HG03457 (cell line): ENCODE measurements at regions not wholly inside any gene's neighbourhood (a gene's known extent, or its start where the extent isn't known, plus 50 kb on each side); places are given as distances from the start of the nearest gene placed in this dataset.
A peak's percentile ranks its signal among the peaks of the same experiment; 100 is the strongest.
"Not testable (repeated sequence)": the region's sequence is repeated elsewhere in the genome, so short reads cannot be mapped to it uniquely, and the experiment has no call there.

ENCODE experiments used
- ATAC-seq: cut with Tn5 transposase; IDR thresholded peaks from one replicate; pipeline ENCODE4 v1.9.1; 2021; ENCODE audit warnings: moderate number of reproducible peaks; ENCODE audit not compliant: unreplicated experiment

DNA sequence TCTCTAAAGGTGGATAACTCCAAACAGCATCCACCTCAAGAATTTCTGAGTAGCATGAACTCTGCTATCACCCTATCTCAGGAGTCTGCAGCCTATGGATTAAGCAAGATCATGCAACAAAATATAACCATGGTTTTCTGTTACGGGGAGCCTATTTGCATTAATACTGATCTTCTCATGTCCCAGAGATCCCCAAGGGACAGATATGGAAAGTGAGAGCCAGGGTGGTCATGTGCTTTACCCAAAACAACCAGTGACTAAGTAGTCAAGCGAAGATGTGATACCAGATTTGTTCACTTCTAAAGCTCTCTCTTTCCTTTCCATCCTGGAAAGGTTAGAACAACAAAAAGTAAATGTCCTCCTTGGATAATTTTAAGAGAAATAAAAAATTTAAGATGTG is 125.1 kb downstream of the PRRX1 start:
- no peak for ATAC-seq

DNA sequence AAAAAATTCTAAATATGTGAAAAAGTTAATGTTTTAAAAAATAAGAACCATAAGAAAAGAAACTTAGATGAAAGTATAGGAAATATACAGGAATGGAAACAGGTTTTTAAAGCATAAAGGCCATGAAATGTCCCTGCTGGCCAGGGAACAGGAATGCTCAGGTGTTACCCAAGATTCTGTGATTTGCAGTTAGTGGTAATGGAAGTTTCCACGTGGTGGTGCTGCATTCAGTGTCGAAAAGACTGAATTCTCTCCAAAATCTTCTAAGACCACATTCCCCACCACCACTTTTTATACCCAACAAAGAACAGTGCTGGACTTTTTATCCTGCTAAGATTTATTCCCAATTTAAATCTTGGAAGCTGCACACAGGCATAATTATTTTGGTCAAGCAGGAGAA is 126.2 kb downstream of the PRRX1 start:
- no peak for ATAC-seq

DNA sequence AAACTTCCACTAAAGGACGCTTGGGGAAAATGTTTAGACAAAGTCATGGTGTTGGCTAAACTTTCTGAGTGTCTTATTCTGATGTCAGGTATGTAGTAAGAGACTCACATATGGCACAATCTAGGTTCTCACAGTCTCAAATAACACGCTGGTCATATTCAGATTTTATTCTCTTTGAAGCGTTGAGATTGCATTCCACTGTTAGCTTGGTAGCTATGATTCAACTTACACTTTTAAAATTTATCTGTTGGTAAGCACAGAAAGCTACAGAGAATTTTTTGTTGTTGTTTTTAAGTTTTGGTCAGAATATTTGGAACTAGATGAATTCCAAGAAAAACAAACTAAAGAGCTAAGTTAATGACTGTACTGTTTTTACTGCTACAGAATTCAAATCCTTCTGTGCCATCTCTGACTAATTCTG is 126.7 kb downstream of the PRRX1 start:
- no peak for ATAC-seq

DNA sequence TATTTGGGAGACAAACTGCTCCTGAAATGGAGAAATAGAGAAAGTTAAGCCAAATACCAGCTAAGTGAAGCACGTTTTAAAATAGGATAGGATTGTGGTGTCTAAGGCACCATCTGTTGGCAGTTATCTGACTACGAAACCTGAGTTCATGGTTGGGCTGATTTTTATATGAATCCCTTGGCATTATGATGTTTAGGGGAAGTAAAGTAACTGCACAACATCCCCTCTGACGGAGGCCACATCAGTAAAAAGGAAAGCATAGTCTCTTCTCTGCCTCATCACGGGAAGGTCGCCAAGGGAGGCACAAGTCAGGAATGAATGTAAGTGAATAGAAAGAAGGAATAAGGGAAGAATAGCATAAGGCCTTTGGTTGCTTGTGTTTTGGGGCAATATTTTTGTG is 128.0 kb downstream of the PRRX1 start:
- no peak for ATAC-seq

DNA sequence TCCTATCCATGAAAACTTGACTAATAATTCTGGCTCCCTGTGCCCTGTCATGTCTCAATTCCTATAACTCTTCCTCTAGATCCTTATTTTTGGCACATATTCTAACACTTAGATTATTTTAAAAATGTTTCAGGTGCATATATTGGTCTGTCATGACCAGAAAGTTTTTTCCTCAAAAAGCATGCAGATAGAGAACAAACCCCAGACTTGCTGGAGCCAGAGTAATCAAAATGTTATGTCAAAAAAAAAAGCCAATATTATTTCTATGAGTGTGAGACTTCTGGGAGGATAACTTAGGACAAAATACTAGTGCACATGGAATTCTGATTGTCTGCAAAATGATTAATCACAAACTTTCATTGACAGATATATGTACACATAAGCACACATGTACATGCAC is 135.1 kb upstream of the MROH9 start:
- no peak for ATAC-seq

DNA sequence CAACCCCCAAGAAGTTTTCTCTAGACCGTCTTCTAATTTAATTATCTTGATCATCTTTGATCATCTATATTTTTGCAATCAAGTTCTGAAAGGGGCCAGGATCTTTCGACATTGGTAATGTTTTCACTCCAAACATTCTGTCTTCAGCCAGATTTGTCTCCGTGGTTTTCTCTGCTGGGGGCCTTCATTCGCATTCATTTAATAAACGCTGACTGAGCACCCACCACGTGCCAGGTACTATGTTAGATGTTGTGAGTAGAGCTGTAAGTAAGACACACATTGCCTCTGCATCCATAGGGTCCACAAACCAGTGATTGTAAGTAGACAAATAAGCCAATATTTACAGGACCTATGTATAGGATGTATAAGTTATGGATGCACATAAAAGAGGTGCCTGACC is 134.5 kb upstream of the MROH9 start:
- ATAC-seq = no peak

DNA sequence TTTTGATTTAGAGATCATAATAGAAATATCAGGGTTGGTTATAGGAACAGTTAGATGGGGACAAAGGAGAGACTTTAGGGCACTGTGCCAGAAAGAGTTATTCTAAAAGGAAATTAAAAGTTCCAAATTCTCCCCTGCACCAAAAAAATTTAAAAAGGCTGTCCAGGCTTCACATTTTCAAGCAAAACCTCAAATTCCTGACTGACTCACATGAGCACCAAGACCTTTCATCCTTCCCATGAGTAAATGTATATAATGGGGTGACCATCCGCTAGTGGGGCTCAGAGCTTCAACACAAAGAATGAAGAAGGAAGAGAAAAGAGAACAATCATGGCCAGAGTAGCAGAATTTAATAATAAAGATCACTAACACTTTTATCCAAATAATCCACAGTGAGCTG is 131.6 kb upstream of the MROH9 start:
- ATAC-seq = no peak

DNA sequence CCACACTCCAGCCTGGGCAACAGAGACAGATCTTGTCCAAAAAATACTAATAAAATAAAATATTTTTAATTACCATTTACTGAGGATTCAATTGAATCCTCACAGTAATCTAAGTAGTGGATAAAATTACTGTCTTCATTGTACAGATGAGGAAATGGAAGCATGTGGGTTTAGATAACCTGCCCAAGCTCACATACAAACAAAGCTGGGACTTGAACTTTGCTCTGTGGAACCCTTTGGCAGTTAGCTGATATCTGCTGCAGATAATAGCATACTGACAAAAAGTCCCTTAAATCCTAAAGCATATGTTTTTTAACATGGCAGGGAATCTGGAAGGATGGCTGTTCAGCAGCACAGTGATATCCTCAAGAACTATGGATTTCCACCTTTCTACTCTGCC is 130.9 kb upstream of the MROH9 start:
- no peak for ATAC-seq

DNA sequence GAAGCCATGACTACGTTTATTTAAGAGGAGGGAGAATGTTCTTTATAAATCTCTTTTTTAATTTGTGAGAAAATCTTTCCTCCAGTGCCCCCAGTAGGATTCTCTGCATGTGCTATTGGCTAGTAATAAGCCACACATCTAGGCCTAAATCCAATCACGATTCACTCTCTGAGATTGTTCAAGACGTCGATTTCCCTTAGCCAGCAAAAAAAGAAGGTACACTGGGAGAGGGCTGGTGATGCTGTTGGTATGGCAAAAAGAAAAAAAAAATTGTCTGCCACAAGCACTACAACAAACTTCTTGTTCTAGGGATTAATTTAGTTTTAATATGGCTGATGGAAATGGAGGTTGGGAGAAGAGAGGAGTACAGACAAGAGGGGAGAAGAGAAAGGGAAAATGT is 130.5 kb upstream of the MROH9 start:
- no peak for ATAC-seq

DNA sequence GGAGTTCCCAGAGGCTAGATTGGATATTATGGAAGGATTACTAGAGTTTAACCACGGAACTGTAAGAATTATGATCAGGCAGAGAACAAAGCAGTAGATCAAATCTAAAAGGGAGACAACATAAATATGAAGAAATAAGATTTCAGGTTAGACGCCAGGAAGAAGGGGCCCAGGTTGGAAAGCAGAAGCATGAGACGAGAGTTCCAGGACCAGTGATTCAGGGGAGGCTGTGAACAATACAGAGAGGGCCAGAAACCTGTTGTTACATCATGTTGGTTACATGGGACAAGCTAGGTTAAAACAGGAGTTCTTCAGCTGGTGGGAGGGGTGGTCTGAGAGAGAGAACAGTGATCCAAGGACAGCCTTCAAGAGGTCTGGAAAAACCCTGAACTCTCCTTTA is 128.4 kb upstream of the MROH9 start:
- ATAC-seq = no peak

DNA sequence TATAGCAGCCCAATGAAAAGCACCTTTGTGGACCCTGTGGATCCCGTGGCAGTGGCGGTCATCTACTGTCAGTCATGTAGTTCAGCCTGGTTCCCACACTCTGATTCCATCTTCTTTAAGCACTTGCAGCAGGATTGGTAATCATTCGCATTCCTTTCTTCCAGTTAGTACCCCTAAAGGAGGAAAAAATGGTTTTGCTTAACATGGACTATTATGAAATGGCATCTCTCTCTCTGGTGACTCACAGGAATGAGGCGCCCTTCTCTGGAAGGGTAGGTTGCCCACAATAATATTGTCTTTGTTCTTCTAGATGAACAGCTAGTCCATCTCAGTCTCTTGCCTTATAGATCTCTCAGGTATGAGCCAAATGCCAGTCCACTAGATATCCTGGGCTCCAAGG is 127.9 kb upstream of the MROH9 start:
- ATAC-seq = no peak

DNA sequence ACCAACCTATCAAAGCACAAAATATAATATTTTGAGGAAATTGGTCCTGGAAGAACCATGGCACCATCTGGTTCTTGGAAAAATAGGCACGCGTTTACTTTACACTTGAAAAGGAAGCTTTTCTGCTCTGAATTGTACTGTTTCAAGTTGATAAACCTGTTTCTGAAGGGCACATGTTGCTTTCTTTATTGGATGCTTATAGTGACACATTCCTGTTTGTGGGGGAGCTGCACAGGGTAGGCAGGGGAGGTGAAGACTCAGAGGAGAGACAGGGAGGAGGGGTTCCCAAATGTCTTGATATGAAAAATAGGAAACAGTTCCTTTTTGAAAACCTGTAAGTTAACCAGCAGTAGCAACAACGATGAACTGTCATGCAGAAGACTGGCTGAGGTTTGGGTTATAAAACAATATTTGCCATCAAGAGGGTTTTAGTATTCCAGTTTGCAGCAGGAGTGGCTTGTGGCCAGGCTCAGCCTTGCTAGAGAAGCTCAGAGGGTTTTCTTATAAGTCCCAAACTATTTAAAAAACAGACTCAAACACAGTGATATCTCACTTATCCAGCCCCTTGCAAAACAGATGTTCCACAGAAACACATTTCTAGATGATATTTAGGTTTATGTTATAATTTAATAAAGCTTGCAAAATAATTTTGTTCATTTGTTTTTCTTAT is 127.0 kb upstream of the MROH9 start:
- no peak for ATAC-seq

DNA sequence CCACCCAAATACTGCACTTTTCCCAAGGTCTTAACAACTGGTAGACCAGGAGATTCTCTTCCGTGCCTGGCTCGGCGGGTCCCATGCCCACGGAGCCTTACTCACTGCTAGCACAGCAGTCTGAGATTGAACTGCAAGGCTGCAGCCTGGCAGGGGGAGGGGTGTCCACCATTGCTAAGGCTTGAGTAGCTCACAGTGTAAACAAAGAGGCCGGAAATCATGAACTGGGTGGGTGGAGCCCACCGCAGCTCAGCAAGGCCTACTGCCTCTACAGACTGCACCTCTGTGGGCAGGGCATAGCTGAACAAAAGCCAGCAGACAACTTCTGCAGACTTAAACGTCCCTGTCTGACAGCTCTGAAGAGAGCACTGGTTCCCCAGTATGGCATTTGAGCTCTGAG is 124.3 kb upstream of the MROH9 start:
- not testable (repeated sequence) for ATAC-seq

DNA sequence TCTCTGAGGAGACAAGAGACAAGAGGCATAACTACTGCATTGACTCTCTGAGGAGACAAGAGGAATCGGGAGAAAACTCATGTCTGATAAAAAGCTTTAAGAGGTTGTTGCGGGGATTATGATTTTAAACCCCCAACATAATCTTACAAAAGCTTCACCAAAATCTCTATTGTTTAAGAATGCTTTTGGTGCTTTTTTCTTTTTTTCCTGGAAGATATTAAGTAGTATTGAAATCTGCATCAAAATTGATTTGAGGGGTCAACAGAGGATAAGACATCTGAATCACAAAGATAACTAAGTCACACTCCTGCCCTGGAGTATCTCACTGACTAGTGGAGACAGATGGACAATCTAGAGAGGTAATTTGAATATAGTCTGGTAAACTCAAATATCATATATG is 115.6 kb upstream of the MROH9 start:
- no peak for ATAC-seq

DNA sequence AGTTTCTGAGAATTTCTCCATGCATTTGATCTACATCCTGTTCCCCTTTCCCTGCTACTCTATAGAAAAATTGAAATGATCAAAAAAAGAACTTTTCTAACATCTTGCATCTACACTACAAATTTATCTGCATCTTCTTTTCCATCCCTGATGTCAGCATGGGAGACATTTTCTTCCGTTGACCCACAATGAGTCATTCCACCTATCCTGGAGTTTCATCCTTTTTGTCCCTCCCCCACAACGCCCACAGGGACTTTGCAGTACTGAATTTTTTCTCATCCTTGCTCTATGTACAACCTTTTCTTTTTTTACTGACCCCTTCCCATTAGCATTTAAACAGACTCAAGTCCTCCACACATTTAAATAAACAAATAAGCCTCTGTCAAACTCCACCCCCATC is 112.2 kb upstream of the MROH9 start:
- ATAC-seq = no peak

DNA sequence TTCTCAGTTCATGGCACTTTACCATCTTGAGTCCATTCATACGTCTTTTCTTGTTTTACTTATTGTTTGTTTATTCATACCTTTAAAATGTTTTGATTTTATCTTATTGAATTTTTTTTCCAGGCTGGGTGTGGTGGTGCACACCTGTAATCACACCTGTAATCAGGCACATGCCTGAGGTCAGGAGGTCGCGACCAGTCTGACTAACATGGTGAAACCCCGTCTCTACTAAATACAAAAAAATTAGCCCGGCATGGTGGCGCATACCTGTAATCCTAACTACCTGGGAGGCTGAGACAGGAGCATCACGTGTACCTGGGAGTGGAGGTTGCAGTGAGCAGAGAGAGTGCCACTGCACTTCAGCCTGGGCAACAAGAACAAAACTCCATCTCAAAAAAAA is 104.1 kb upstream of the MROH9 start:
- no peak for ATAC-seq

DNA sequence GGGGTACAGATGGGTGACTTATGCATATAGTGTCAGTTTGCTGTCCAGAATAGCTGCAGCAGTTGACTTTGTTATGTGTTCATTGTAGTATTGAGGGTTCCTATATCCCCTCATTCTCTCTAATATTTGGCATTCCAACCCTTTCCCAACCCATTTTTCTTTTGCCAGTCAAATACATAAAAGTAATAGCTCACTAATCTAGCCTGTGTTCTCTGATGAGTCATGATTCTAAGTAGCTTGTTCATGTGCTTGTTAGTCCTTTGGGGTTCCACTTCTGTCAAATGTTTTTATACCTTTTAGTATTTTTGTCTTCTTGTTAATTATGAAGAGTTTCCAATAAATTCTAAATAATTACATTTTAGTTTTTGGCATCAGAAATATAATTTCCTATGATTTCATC is 99.2 kb upstream of the MROH9 start:
- ATAC-seq = no peak

DNA sequence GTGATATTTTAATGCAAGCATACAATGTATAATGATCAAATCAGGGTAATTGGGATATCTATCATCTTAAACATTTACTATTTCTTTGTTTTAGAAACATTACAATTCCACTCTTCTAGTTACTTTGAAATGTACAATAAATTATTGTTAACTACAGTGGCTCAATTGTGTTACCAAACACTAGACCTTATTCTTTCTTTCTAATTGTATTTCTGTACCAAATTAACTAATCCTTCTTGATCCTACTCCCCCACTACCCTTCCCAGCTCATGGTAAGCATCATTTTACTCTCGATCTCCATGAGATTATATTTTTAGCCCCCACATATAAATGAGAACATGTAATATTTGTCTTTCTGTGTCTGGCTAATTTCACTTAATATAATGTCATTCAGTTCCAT is 95.0 kb upstream of the MROH9 start:
- no peak for ATAC-seq

DNA sequence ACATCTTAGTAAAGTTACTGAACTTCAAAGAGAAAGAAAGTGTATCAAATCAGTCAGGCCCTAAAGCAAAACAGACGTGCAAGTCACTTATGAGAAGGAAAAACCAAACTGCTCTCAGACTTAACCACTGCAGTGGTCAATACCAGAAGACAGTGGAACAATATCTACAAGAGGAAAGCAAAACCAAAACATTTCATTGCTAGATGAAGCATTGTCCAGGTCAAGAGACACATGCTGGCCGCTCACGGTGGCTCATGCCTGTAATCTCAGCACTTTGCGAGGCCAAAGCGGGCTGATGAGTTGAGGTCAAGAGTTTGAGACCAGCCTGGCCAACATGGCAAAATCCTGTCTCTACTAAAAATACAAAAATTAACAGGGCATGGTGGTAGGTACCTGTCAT is 82.0 kb upstream of the MROH9 start:
- ATAC-seq = peak; percentile 78

DNA sequence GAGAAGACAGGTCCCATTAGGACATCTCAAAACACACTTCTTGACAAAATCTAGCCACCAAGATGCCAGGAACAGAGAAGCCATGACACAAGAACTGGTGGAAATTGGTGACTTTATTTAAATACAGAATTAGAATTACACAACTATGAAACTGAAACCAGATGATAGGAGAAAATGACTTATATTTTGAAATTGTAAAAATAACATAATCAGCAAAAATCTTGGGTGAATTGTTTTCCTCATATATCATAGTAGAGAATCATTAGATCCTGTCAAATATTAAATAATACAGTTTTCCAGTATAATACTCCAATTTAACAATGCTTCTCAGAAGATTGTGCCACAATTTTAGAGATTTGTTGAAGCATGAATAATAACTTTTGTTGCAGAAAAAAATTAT is 81.5 kb upstream of the MROH9 start:
- ATAC-seq = no peak

DNA sequence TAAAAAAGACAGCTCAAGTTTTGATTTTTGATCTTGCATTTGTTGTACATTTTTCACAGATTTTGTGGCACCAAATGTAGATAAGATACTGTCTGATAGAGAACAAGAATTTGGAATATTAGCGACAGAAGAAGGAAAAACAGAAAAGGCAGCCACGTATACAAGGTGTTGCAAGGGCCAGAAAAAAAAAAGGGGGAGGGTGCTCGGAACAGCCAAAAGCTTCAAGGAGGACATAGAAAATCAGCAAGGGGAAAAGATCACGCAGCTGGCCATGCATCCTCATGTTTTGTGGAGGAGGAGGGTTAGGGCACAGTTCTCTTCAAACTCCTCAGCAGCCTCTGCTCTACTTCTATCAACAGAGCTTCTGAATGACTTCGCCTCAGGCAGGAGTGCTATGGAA is 80.7 kb upstream of the MROH9 start:
- ATAC-seq = no peak

DNA sequence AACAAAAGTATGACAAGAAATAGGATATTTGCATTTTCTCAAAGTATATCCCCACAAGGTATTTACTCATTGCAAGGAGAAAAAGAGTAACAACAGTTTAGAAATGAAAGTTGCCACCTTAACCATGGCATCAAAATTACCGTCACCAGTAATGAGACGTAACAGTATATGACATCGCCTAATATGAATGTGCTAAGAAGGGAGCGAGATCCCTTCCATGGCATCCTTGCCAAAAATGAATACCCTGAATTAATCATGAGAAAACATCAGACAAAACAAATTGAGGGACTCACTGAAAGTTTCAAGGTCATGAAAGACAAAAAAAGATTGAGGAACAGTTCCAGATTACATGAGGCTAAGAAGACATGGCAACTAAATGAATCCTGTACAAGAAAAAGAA is 78.9 kb upstream of the MROH9 start:
- ATAC-seq = no peak

DNA sequence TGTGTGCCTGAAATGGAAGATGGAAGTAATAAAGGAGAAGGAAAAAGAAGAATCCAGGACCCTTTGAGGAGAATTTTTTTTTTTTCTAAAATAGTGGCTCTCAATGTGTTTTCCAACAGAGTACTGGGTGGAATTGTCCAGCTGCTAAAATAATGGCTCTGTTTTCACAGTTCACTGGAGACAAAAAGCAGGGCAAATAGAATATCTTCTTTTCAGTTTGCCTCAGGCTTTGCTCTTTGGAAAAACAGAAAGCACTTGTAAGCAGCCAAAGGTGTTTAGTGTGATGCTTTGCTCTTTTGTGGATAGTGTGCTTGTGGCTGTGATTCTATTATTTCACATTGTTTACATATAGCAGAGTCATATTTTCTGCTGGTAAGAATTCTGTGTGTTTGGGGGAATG is 77.4 kb upstream of the MROH9 start:
- no peak for ATAC-seq

DNA sequence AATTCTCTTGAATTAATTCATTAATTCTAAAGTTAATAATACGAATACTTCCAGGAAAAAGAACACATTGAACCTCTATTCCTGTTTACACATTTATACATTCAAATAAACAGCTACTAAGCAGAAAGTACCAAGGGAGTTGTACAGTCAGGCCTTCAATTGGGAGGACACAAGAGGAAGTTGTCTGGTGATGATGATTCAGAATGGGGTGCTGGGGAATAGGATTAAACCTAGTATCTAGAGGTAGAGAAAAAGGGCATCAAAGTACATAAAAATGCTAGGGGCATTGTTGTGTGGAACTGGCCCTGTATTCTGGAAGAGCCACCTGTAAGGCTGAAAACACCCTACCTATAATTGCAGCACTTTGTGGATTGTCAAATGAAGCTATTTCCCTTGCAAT is 71.7 kb upstream of the MROH9 start:
- no peak for ATAC-seq
